HUDEP-2 (cell line): ENCODE measurements at regions not wholly inside any gene's neighbourhood (a gene's known extent, or its start where the extent isn't known, plus 50 kb on each side); places are given as distances from the start of the nearest gene placed in this dataset.

ENCODE experiments used
- DNase-seq, 76 experiments: peaks; one replicate each; lab custom pipeline; 2025; ENCODE audit not compliant: unreplicated experiment in 76 of 76; lab: John Stamatoyannopoulos, UW

DNA sequence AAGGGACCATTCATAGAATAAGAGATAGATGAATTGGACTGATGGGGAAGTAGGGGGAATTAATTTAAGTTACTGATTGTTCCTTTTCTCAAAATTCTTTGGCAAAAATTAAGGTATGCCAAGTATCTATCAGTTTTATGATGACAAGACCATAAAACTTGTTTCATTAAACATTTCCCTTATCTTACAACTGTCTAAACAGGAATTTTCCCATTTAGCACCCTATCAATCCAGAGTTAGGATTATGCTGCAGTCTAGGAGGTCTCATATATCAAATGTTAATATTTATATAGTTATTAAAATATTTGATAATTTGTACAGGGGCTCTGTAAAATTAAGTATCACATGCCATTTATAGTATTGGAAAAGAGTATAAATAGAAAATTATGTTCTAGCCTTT lies 51.5 kb upstream of the ARID1B start:
- no peak for DNase-seq

DNA sequence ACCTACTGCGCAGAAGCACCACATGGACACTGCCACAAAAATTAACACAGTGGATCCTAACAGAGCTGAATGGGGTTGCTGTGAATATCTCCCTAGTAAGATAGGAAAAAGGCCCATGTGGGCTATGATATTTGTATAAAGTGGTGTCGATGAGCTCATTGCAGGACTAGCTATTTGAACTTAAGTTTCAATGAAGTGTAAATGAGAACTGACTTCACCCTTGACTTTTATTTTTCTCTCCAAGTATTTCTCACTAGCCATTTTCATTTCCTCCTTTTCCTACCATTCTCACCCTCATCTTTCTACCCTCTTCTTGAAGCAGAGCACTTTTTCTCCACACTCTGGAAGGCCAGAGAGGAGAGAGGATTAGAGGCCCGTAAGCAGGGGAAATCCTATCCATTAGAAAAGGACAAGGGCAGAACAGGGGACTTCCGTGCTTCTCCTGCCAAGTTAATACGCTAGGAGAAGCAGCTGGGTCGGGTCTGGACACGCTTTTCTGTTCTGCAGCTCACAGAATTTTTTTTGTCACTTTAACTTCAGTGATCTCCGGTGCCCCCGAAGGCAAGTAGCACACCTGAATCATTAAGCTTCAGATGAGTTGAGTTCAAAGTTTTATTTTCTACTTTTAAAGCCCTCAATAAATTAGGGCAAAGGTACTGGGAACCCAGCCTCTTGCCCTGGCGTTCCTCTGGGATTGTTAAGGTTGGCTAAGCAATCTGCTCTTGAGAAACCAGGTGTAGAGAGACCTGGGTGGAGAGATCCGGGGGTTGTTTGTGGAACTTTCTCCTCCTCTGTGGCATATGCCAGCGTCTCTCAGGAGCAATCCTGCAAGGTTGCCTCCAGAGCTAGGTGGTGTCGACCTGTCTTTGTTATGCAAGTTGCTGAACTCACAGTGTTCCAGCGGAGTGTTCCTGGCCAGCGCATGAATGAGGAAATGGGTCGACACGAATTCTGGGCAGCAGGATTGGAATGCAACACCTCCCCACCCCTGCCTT lies 56.2 kb upstream of the ARID1B start:
- DNase-seq = no peak

DNA sequence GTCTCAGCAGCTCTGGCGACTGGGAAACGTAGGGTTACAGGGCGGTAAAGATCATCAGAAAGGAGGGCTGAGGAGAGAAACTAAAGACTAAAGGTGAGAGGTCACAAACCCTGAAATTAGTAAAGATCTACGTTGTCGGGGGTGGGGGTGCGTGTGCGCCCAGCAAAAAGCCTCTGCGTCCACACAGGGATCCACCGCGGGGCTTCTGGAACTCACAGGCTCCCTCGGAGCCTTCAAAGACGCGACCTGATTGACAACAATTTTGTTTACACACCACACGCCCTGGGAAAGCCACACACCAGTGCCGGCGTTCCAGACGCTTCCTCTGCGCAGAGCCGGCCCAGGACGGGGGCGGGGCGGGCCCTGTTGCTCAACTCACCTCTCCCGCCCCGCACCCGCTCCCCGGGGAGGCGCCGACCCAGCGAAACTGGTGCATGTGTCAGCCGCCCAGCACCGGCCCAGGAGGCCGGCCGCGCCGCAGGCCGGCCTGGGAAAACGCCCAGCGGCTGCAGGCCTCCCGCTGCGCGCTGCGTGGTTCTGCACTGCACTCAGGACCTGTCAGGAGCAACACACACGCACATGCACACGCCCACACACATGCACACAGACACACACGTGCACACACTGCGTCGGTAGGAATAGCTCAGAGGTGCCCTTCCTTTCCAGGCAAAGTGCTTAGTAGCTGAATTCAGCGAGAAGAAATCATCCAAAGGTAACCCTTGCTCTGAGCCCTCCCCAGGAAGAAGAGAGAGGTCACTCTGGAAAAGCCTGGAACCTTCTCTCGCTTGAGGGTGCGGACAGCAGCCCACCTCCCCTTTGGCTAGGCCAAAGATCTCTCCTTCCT lies 57.2 kb upstream of the ARID1B start:
- DNase-seq = no peak

DNA sequence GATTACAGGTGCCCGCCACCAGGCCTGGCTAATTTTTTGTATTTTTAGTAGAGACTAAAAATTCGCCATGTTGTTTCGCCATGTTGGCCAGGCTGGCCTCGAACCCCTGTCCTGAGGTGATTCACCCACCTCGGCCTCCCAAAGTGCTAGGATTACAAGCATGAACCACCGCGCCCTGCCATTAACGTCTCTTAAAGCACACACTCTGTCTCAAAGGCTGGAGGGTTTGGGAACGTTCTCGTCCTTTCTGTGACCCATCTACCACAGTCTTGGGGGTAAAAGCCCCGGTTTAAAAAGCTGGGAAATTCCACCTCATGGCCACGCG lies 57.8 kb upstream of the ARID1B start:
- DNase-seq = no peak

DNA sequence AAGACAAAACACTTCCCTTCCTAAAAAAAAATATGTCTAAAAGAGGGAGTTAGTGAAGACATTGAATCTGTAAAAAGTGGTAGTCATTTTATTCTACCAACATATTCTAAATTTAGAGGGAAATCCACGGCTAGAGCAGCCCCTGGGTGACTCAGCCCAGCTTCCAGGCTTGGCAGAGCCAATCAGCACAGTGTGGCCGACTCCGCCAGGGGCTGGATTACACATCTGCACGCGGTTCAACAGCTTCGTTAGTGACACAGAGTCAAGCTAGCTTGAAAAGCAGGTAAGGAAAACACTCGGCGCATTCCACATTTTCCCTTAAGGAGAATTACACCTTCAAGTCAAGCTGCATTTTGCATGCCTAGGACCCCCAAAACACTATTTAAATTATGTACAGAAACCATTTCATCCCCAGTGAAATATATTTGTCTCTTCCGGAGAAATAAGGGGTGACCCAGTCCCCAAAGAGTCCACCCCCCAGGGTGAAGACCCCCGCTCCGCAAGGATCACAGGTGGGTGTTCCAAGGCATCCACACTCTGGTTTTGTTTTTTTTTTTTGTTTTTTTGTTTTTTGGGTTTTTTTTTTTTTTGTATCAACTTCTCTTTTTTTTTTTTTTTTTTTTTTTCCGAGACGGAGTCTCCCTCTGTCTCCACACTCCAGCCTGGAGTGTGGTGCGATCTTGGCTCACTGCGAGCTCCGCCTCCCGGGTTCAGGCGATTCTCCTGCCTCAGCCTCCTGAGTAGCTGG lies 58.4 kb upstream of the ARID1B start:
- no peak for DNase-seq

DNA sequence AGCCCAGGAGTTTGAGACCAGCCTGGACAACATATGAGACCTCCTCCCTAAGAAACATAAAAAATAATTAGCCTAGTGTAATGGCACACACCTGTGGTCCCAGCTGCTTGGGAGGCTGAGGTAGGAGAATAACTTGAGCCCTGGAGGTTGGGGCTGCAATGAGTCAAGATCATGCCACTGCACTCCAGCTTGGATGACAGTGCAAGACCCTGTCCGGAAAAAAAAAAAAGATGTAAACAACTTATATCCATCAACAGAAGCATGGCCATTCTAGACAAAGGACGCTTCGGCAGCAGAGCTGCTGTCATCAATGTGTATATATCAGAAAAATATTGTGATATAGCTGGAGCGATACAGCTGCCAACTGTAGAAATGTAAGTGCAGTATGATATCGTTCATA lies 59.6 kb upstream of the ARID1B start:
- DNase-seq = no peak

DNA sequence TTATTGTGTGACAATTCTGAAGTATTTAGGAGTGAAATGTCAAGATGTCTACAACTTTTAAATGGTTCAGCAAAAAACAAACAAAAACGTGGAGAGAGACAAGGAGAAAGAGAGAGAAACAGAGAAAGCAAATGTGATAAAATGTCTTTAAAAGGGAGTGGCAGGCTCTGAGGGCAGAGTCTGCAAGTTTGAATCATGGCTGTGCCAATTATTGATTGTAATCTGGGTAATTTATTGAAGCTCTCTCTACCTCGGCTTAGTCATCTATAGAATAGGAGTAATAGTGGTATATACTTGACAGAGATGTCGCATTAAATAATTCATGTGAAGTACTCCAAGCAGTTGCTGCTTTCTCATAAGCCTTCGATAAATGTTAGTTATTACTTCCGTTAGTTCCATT lies 61.3 kb upstream of the ARID1B start:
- no peak for DNase-seq

DNA sequence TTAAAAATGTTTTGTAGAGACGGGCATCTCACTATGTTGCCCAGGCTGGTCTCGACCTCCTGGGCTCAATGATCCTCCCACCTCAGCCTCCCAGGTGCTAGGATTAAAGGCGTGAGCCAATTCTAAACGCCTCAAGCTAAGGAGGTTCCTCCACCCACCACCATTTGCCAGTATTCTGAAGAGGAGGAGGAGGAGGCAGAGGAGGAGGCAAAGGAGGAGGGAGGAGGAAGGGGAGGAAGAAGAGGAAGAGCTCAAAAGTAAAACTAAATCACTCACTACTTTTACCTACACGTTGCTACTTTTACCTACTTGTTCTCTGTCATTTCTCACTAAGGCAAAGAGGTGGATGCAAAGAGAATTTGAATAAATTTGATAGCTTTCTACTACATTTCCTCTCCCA lies 63.6 kb upstream of the ARID1B start:
- no peak for DNase-seq

DNA sequence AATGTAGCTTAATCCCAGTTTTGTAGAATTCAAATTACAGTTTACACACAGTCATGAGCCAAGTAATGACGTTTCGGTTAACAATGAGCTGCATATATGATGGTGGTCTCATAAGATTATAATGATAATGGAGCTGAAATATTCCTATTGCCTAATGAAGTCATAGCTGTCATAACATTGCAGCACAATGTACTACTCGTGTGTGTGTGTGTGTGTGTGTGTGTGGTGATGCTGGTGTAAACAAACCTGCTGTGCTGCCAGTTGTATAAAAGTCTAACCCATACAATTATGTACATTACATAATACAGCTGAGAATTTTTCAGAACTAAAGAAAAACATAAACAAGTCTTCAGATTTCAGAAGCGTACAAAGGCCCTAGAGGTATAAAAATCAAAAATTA lies 66.7 kb upstream of the ARID1B start:
- DNase-seq = no peak

DNA sequence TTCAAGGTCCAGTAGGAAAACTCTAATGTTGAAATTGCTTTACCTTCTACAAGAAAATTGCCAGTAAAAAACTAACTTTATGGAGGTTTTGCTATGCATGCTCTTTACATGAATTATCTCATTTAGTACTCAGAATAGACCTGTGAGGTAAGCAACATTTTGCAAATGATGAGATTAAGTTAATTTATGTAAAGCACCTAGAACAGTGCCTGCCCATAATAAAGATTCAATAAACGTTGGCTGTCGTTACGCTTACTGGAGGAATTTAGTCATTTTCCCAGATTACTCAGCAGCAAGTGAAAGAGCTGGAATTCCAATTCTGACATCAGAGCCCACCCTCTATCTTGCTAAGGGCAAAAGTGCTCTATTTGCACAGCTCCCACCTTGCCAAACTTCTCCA lies 69.4 kb upstream of the ARID1B start:
- no peak for DNase-seq

DNA sequence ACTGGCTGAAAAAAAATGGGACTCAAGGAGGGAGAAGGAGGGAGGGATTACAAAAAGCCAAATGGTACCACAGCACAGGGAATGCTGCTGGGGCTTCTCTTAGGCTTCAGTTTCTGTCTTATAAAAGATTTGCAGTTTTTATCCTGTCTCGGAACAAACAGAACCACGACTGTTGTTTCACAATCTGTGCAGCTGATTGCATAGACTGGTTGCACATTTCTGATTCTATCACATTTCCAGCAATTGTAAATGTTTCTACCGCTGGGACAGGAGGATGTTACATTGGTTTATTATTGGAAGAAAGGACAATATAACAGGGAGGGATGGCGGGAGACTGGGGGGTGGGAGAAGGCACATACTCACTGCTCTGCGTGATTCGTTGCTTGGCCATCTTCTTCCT lies 73.5 kb upstream of the ARID1B start:
- no peak for DNase-seq

DNA sequence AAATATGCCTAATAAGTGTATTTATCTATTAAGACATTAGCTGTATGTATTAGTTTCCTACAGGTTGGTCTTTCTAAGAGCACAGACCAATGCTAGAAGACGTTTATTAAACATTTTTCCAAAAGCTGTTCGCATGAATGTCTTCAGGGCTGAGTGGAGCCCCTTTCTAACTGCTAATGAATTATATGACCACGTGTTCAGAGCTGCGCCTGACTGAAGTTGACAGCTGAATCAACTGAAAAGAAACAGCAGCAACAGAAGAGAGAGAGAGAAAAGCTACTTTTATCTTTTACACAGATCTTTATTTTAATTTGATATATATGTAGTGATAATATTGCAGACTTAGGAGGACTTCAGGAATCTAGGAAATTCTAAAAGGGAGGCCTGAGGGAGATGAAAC lies 75.2 kb upstream of the ARID1B start:
- no peak for DNase-seq

DNA sequence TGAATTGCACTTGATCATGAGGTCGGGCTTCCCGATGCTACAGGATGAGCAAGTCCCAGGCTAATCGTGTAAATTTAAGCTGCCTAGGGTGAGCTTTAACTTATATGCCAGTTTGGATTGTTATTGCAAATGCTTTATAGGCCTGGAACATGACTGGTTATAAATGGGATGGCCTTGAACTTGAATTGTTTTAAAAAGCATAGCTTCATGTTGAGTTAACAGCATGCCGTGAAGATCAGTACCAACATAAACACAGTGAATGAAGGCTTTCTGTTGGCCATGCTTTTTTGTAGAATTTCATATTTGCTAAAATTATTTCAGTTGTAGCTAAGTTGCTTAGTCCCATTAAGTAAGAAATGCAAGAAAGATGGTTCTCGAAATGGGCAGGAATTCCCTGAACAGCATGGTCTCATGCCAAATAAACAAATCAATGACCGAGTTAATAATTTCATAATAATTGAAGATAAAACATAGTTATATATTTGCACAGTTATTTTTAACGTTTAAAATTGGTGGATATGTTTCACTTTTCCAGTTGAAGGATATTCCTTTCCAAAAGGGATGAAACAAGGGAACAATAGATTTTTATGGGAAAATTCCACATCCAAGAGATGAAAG lies 76.6 kb upstream of the ARID1B start:
- DNase-seq = no peak

DNA sequence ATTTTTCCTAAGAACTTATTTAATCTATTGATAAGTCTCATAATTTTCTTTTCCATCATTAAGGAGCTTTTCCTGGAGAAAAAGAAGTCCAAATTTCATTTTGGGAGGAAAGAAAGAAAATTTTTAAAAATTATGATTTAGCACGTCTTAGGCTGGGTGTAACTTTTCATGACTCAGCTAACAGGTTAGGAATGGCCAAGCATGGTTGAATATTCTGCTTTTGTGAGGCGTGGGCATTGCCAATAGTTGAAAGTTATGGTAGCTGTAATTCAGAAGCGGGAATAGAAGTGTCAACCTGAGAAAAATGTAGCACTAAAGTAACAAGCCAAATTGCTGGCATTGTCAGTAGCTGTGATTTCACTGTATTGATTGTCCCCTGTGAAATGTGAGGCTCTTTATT lies 77.2 kb upstream of the ARID1B start:
- no peak for DNase-seq

DNA sequence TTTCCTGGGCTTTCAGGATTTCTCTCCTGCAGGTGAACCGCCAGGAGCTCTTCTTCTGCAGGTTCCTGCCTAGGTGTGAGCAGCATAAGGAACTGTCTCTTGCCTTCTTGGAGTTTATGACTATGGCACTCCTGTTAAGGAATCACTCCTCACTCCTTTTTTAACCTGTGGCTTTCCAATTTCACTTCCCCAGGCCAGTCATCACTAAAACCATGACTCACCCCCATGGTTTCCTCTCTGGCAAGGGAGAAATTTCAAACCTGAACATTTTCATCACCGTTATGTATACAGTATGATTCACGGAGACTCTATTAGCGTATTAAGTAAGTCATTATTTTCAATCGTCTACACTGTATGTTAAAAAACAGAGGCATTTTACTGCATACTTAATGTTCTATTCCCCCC lies 78.2 kb upstream of the ARID1B start:
- no peak for DNase-seq

DNA sequence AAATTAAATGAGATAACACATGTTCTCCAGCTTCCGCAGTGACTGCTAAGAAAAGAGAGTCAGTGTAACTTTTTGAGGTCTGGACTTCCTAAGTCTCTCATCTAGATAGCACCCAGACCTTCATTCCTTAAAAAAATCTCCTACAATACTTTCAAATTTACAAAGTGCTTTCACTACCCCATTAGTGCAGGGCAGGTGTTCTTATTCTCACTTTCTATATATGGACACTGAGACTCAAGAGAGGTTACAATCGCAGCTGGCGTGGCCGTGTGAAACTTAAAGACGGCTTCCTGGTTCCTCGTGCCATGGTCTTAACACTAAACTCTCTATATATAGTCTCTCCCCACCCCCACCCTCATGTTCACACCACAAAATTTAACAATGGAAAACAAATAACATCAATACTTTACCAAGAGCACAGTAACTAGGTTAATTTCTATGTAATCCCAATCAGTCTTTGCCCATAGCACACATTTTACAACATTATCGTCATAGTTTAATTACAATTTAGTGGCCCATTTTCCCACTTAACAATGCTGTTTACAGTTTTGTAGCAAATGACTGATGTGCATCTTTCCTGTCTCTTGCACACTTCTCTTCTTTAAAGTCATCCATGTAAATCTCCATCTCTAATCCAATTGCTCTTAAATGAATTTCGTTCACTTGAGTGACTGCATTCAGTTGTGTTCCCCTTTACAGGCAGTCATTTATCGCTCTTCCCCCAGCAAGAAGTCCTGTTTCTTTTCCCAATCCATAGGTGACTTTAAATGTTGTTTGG lies 78.8 kb upstream of the ARID1B start:
- no peak for DNase-seq

DNA sequence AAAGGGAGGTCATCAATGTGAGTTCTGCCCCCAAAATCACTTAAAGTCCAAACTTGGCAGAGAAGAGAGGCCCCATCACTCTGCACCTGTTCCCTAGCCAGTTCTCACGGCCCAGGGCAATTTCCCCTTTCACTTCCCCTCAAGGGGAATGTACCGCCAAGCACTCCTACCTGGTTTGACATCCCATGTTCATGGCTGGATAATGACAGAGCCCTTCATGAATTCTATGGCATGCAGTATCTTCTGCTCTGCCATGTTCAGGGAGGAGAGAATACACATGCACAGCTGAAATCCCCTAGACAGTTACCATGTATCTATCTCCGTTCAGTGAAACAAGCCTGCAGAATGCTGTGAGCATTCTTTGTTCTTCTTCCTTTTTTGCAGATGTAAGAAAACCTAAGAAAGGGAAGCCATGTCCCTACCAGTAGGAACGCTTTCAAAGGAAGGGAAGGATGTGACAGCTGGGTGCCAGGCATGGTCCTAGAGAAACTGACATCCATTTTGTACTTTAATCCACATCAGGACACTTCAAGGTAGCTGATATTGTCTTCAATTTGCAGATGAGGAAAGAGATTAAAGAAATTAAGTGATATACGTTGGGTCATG lies 79.8 kb upstream of the ARID1B start:
- no peak for DNase-seq

DNA sequence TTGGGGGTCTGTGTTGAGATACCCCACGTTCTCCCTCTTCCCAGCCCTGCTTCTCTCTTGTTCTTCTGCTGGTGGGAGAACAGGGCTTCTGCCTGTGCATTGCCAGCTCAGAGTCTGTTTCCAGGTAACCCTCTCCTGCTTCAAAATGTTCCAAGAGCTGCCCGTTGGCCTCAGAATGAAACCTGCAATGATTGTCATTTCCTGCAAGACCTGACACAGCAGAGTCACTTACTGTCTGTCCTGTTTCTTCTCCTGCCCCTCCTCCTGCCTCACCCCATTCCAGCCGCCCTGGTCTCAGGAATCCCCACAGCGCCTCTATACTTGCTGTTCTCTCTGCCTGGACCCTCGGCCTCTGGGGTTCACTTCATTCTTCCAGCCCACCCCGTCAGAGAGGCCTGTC lies 81.4 kb upstream of the ARID1B start:
- no peak for DNase-seq

DNA sequence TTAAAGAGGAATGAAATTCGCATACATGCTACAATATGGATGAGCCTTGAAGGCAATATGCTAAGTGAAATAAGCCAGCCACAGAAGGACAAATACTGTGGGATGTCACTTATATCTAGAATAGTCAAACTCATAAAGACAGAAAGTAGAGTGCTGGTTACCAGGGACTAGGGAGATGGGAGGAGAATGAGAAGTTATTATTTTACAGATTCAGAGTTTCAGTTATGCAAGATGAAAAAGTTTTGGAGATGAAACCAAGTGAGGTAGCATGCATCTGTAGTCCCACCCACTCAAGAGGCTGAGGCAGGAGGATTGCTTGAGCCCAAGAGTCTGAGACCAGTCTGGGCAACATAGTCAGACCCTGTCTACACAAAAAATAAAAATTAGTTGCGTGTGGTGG lies 82.5 kb upstream of the ARID1B start:
- DNase-seq = no peak

DNA sequence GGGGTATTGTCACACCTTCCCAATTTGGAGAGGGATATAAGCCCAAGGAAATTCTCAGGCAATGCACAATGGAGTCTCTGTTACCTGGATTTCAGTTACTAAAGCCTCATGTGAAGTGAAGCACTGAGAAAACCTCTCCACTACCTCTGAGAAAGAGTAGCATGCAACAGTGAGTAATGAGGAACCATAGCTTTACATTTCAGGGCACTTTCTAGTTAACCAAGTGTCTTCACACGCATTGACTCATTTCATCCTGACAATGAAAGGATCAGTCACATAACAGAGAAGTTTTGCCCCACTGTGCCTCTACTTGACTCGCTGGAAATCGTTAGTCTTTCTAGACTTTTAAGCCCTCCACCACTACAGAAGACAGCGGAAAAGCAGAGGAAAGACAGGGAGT lies 86.2 kb upstream of the ARID1B start:
- DNase-seq = no peak
